Activated CD4-positive, alpha-beta T cell treated with anti-CD3 and anti-CD28 coated beads for 36 hours (primary cell): ENCODE measurements at regions not wholly inside any gene's neighbourhood (a gene's known extent, or its start where the extent isn't known, plus 50 kb on each side); places are given as distances from the start of the nearest gene placed in this dataset.

Experiments
- ATAC-seq: fragments of 200-7000 bp; cut with Tn5 transposase; one replicate; pipeline ENCODE4 v1.10.0; 2021; ENCODE audit warnings: mild to moderate bottlenecking, moderate library complexity
- CTCF ChIA-PET: fragments of 350-600 bp; sonication (Branson Sonifier 250); formaldehyde crosslinking; loops from one replicate; lab custom pipeline; 2021; ENCODE audit warnings: antibody characterized with exemption; lab: Charles Lee
- POLR2A ChIA-PET: fragments of 350-600 bp; sonication (Branson Sonifier 250); formaldehyde crosslinking; loops from one replicate; lab custom pipeline; 2021; ENCODE audit warnings: antibody characterized with exemption, inconsistent platforms; lab: Charles Lee
- DNase-seq: peaks from one replicate; pipeline ENCODE4 v3.0.0-alpha.2; 2020
- H3K27ac Mint-ChIP-seq: one replicate; pipeline ENCODE4 v1.8.0; 2021; ENCODE audit warnings: mixed read lengths
- H3K27me3 Mint-ChIP-seq: one replicate; pipeline ENCODE4 v1.8.0; 2021; ENCODE audit warnings: mixed read lengths
- H3K36me3 Mint-ChIP-seq: one replicate; pipeline ENCODE4 v1.8.0; 2021; ENCODE audit warnings: low read depth, mixed read lengths
- H3K4me1 Mint-ChIP-seq: one replicate; pipeline ENCODE4 v1.8.0; 2021; ENCODE audit warnings: mixed read lengths
- H3K4me3 Mint-ChIP-seq: one replicate; pipeline ENCODE4 v1.8.0; 2021; ENCODE audit warnings: mild to moderate bottlenecking, moderate library complexity, mixed read lengths
- H3K9me3 Mint-ChIP-seq: one replicate; pipeline ENCODE4 v1.8.0; 2021; ENCODE audit warnings: low read depth, mixed read lengths
- intact Hi-C, 2 experiments: fragments of 100-400 bp; cut with DNase I in 1 of 2; cut with micrococcal nuclease in 1 of 2; formaldehyde crosslinking; loops; one replicate each; pipeline versions ENCODE4 v1.14.2 to v1.15.1; 2022 to 2024; cut with DNase I, micrococcal nuclease

DNA sequence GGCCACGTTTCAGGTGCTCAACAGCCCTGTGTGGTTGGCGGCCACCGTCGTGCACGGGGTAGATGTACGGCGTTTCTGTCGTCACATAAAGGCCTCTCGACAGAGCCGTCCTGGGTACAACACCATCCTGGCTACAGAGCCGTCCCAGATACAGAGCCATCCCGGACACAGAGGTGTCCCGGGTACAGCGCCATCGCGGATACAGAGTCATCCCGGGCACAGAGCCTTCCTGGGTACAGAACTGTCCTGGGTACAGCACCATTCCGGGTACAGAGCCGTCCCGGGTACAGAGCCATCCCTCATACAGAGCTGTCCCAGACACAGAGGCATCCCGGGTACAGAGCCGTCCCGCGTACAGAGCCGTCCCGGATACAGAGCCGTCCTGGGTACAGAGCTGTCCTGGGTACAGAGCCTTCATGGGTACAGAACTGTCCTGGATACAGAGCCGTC is 222.7 kb upstream of the SOX1 start:
- no peaks in the 10 kb centered on the region for H3K36me3 Mint-ChIP-seq
- H3K27me3 Mint-ChIP-seq = peaks cover 21% of the 10 kb centered on the region
- ChIA-PET CTCF (no interaction called here), POLR2A (no interaction called here)
- no peak overlapping the region for H3K27ac Mint-ChIP-seq
- intact Hi-C loops = no loop called here
- H3K4me1 Mint-ChIP-seq = no peaks in the 10 kb centered on the region
- H3K4me3 Mint-ChIP-seq = no peak overlapping the region
- no peaks in the 10 kb centered on the region for H3K9me3 Mint-ChIP-seq
- ATAC-seq = no peak
- DNase-seq = no peak

DNA sequence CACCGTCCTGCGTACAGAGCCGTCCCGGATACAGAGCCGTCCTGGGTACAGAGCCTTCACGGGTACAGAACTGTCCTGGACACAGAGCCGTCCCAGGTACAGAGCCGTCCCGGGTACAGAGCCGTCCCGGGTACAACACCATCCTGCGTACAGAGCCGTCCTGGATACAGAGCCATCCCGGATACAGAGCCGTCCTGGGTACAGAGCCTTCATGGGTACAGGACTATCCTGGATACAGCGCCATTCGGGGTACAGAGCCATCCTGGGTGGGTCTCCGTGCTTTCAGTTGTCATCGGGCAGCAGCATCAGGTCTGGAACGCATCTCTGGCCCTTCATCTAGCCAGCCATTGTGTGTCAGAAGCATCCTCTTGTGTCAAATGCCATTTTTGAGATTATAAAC is 222.3 kb upstream of the SOX1 start:
- Mint-ChIP-seq H3K4me1 (no peaks in the 10 kb centered on the region), H3K36me3 (no peaks in the 10 kb centered on the region), H3K9me3 (no peaks in the 10 kb centered on the region), H3K27me3 (peaks cover 21% of the 10 kb centered on the region), H3K27ac (no peak overlapping the region), H3K4me3 (no peak overlapping the region)
- ChIA-PET CTCF (no interaction called here), POLR2A (no interaction called here)
- DNase-seq (no peak), ATAC-seq (no peak)
- intact Hi-C loops = no loop called here

DNA sequence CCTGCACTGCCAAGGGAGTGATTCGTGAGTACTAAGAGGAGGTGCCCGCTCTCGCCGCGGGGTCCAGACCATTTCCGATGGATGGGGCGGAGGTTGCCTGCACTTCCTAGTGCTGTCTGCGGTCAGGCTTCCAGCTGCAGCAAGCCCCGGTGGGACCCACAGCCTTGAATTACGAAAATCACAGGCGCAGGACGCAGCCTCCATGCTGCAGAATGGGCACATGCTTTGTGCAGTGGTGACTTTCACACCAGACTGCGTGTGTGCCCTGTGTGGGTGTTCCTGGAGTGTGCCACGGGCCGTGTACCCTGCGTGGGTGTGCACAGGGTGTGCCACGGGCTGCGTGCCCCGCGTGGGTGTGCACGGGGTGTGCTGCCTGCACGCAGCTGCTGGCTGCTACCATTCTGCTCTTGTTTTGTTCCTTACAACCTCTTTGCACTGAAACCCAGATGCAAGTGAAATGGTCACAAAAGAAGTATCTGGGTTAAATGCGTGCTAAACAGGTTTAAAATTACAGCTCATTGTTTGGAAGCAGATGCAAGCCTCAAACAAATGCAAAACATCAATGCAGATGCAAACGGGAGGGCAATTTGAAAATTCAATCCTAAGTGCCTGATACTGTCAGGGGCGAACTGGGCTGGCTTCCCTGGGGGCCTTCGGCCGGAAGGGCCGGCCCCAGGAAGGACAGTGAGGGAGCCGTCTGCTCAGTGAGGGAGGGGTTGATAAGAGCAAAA is 221.2 kb upstream of the SOX1 start:
- Mint-ChIP-seq H3K27ac (no peak overlapping the region), H3K36me3 (no peaks in the 10 kb centered on the region), H3K4me3 (no peak overlapping the region), H3K27me3 (peaks cover 25% of the 10 kb centered on the region), H3K9me3 (no peaks in the 10 kb centered on the region), H3K4me1 (no peaks in the 10 kb centered on the region)
- intact Hi-C loops = no loop called here
- no peak for ATAC-seq
- ChIA-PET CTCF (no interaction called here), POLR2A (no interaction called here)
- DNase-seq = no peak

DNA sequence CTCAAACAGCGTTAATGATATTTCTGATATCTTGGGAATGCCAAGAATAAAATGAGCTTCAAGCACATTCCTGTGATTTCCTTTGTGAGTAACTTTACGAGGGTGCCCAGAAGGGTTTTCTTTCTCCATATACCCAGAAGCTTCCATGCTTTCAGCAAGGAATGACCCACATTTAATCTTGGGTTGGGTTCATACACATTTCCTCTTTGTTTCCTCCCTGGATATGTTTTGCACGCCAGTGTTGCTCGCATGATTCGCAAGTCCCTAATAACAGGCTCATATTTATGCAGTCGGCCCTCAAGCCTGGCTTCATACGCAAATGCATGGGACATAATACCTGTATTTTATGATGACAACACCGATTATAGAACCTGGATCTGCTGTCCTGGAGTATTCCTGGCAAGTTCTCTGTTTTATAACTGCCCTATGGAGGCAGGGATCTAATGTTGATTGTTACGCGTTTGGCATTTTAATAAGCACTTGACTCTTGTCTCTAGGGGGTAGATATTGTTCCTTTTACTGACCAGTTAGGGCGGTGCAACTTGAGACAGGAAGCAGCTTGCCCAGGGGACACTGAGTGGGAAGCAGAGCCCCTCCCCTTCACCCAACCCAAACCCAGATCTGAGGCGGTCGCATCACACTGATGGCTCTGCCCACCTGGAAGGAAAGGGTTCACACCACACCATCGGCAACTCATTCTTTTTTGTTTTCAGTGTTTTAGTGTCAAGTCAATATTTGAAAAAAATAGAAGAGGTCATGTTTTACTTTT is 220.4 kb upstream of the SOX1 start:
- Mint-ChIP-seq H3K27ac (no peak overlapping the region), H3K4me1 (no peaks in the 10 kb centered on the region), H3K9me3 (no peaks in the 10 kb centered on the region), H3K36me3 (no peaks in the 10 kb centered on the region), H3K4me3 (no peak overlapping the region), H3K27me3 (peaks cover 28% of the 10 kb centered on the region)
- CTCF ChIA-PET = no interaction called here
- DNase-seq (no peak), ATAC-seq (no peak)
- POLR2A ChIA-PET = no interaction called here
- intact Hi-C loops = no loop called here

DNA sequence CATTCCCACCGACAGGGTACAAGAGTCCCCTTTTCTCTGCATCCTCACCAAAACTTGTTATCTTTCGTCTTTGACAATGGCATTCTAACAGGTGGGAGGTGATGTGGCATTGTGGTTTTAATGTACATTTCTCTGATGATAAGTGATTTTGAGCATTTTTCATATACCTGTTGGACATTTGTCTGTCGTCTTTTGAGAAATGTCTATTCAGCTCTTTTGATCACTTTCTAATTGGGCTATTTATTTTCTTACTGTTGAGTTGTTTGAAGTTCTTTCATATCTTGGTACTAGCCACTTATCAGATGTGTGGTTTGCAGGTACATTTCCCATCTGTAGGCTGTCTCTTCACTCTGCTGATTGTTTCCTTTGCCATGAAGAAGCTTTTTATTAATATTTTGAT is 219.0 kb upstream of the SOX1 start:
- CTCF ChIA-PET = no interaction called here
- no peak for DNase-seq
- Mint-ChIP-seq H3K36me3 (no peaks in the 10 kb centered on the region), H3K4me1 (no peaks in the 10 kb centered on the region), H3K27ac (no peak overlapping the region), H3K9me3 (no peaks in the 10 kb centered on the region), H3K27me3 (peaks cover 28% of the 10 kb centered on the region), H3K4me3 (no peak overlapping the region)
- POLR2A ChIA-PET = no interaction called here
- intact Hi-C loops = no loop called here
- ATAC-seq = no peak

DNA sequence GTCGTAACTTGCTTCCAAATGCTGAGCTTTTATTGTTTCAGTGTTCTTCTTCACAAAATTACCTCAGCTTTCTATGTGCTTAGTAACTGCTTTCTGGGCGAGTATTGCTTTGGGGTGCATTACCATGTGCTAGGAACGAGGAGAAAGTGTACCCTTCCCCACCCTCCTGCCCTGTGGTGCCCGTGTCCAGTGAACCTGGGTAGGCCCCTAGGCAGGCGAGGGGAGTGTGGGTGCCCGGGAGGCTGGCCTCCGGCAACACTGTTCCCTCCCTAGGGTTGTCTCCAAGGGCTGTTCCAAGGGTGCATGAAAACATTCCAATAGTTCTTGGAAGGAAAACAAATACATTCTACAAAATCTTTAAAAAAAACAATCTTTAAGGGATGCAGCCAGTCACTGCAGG is 216.5 kb upstream of the SOX1 start:
- Mint-ChIP-seq H3K4me1 (no peaks in the 10 kb centered on the region), H3K36me3 (no peaks in the 10 kb centered on the region), H3K27me3 (peaks cover 28% of the 10 kb centered on the region), H3K27ac (no peak overlapping the region), H3K4me3 (no peak overlapping the region), H3K9me3 (no peaks in the 10 kb centered on the region)
- no peak for ATAC-seq
- ChIA-PET CTCF (no interaction called here), POLR2A (no interaction called here)
- DNase-seq = no peak
- intact Hi-C loops = no loop called here

DNA sequence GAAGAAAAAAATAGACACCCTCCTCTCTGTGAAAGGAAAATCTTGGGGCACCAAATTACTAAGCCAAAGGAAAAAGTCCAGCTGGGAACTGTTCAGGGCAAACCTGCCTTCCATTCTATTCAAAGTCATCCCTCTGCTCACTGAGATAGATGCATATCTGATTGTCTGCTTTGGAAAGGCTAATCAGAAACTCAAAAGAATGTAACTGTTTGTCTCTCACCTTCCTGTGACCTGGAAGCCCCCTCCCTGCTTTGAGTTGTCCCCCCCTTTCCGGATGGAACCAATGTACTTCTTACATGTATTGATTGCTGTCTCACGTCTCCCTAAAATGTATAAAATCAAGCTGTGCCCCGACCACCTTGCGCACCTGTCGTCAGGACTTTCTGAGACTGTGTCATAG is 216.0 kb upstream of the SOX1 start:
- peaks cover 28% of the 10 kb centered on the region for H3K27me3 Mint-ChIP-seq
- no peaks in the 10 kb centered on the region for H3K4me1 Mint-ChIP-seq
- ATAC-seq = no peak
- H3K36me3 Mint-ChIP-seq = no peaks in the 10 kb centered on the region
- CTCF ChIA-PET = no interaction called here
- H3K4me3 Mint-ChIP-seq = no peak overlapping the region
- no peak for DNase-seq
- no peaks in the 10 kb centered on the region for H3K9me3 Mint-ChIP-seq
- POLR2A ChIA-PET = no interaction called here
- intact Hi-C loops = no loop called here
- no peak overlapping the region for H3K27ac Mint-ChIP-seq

DNA sequence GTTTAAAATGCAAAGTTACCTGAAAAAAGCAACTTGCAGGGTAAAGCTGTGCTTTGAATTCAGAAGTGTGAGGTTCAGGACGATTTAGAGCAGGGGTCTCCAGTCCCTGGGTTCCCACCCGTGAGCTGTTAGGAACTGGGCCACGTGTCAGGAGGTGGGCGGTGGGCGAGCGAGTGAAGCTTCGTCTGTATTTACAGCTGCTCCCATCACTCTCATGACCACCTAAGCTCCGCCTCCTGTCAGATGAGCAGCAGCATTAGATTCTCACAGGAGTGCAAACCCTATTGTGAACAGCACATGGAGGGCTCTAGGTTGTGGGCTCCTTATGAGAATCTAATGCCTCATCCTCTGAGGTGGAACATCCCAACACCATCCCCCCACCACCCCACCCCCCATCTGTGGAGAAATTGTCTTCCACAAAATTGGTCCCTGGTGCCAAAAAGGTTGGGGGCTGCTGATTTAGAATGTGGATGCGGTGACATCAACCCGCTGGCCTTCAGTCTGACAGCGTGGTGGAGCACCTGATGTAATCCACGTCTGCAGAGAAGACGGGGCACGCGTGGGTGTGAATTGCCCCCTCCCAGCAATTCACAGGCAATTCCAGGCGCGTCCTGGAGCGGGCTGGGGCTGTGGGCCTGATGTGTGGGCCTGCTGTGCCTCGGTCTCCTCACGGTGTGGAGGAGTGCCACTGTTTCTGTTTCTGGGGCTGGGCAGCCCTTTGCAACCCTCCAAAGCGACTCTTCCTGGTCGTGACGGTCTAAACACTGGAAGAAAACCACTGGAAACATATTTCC is 214.0 kb upstream of the SOX1 start:
- Mint-ChIP-seq H3K9me3 (no peaks in the 10 kb centered on the region), H3K27ac (no peak overlapping the region), H3K4me1 (no peaks in the 10 kb centered on the region), H3K27me3 (peaks cover 14% of the 10 kb centered on the region), H3K36me3 (no peaks in the 10 kb centered on the region), H3K4me3 (no peak overlapping the region)
- POLR2A ChIA-PET = no interaction called here
- ATAC-seq (no peak), DNase-seq (no peak)
- intact Hi-C loops = no loop called here
- CTCF ChIA-PET = no interaction called here

DNA sequence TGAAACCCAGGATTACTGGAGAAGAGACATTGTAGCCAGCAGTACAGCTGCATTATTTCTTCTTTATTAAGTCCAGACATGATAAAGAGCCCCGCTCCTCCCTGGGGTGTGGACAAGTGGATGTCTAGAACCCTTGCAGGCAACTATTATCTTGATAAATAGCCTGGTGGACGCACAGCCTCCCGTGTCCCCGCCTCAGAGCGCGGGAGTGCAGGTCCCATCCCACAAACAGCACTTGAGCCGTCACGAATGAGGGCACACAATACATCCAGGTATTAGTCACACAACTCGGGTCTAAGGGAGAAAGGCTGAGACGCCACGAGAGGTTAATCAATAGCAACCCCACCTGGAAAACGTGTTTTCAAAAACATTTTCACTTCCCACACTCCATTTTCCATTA is 213.2 kb upstream of the SOX1 start:
- CTCF ChIA-PET = no interaction called here
- Mint-ChIP-seq H3K36me3 (no peaks in the 10 kb centered on the region), H3K27me3 (peaks cover 7% of the 10 kb centered on the region), H3K9me3 (no peaks in the 10 kb centered on the region), H3K4me3 (no peak overlapping the region), H3K4me1 (no peaks in the 10 kb centered on the region), H3K27ac (no peak overlapping the region)
- intact Hi-C loops = no loop called here
- ATAC-seq = no peak
- POLR2A ChIA-PET = no interaction called here
- no peak for DNase-seq

DNA sequence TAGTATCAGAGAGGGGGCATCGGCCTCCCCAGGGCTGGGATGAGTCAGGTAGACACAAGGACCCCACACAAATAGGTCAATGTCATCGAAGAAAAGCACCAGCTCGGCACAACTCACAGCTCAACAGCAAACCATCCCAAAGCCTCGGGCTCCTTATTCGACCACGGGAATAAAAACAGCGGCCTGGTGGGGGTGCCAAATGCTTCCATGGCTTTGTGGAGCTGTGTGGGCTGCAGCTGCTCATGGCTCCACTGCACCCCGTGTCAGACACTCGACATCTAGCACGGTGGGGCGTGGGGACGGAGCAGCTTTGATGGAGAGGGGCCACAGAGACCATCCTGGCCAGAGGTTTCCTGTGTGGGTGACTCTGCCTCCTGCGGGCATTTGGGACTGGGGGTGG is 212.5 kb upstream of the SOX1 start:
- H3K27ac Mint-ChIP-seq = no peak overlapping the region
- H3K4me1 Mint-ChIP-seq = no peaks in the 10 kb centered on the region
- CTCF ChIA-PET = no interaction called here
- H3K27me3 Mint-ChIP-seq = peaks cover 7% of the 10 kb centered on the region
- DNase-seq (no peak), ATAC-seq (no peak)
- POLR2A ChIA-PET = no interaction called here
- H3K4me3 Mint-ChIP-seq = no peak overlapping the region
- H3K36me3 Mint-ChIP-seq = no peaks in the 10 kb centered on the region
- intact Hi-C loops = no loop called here
- no peaks in the 10 kb centered on the region for H3K9me3 Mint-ChIP-seq

DNA sequence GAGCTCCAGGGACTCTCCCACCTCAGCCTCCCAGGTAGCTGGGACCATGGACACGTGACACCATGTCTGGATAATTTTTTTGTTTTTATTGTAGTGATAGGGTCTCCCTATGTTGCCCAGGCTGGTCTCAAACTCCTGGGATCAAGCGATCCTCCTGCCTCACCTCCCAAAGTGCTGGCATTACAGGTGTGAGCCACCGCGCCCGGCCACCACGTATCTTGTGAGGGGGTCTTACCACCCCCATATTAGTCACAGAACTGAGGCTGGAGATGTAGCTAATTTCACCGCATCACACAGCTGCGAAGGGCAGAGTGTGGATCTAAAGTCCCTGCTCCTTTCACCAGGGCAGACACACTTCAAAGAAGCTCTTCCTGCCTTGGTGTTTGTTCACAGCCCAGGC is 211.8 kb upstream of the SOX1 start:
- no peak overlapping the region for H3K27ac Mint-ChIP-seq
- H3K36me3 Mint-ChIP-seq = no peaks in the 10 kb centered on the region
- ChIA-PET POLR2A (no interaction called here), CTCF (no interaction called here)
- DNase-seq (no peak), ATAC-seq (no peak)
- no peaks in the 10 kb centered on the region for H3K9me3 Mint-ChIP-seq
- intact Hi-C loops = no loop called here
- peaks cover 5% of the 10 kb centered on the region for H3K27me3 Mint-ChIP-seq
- no peak overlapping the region for H3K4me3 Mint-ChIP-seq
- no peaks in the 10 kb centered on the region for H3K4me1 Mint-ChIP-seq

DNA sequence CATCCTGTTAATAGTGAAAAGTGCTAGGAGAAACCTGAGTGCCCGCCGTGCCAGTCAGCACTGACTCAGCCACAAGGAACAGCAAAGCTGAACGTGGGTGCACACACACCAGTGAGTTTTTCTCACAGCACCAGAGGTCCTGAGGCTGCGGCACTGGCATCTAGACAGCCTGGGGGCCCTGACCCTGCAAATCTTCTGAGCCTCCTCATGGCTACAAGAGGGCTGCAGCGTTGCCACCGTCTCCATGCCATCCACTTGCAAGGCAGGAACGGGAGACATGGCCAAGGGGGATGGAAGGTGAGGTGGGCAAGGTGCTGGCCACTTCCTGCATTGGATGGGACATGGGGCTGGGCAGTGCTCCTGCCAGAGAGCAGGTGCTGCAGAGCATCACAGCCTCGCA is 211.2 kb upstream of the SOX1 start:
- DNase-seq = no peak
- Mint-ChIP-seq H3K27me3 (peaks cover 3% of the 10 kb centered on the region), H3K36me3 (no peaks in the 10 kb centered on the region), H3K27ac (no peak overlapping the region), H3K4me1 (no peaks in the 10 kb centered on the region), H3K9me3 (no peaks in the 10 kb centered on the region), H3K4me3 (no peak overlapping the region)
- POLR2A ChIA-PET = no interaction called here
- ATAC-seq = no peak
- CTCF ChIA-PET = no interaction called here
- intact Hi-C loops = no loop called here
